ENCODE measurements at regions not wholly inside any gene's neighbourhood (a gene's known extent, or its start where the extent isn't known, plus 50 kb on each side); places are given as distances from the start of the nearest gene placed in this dataset.
"Not testable (repeated sequence)": the region's sequence is repeated elsewhere in the genome, so short reads cannot be mapped to it uniquely, and the experiment has no call there.

DNA sequence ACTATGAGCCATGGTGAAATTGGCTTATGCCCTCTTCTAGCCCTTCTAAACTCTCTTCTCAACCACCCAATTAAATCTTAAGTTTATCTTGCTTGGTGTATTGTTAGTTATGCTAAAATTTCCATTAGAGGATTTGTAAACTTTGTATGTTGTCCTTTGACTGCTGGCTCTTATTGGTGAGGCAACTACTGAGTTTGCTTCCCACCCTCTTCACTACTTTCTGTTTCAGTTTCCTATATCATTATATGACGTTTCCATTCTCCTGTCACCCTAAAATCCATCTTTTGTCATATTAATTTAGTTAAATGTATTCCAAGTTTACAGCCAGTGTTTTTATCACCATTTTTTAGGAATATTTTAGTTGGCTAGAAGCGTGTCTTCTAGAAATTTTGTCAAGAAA lies 80.9 kb upstream of the VWC2 start:
- DNase-seq = no peak

DNA sequence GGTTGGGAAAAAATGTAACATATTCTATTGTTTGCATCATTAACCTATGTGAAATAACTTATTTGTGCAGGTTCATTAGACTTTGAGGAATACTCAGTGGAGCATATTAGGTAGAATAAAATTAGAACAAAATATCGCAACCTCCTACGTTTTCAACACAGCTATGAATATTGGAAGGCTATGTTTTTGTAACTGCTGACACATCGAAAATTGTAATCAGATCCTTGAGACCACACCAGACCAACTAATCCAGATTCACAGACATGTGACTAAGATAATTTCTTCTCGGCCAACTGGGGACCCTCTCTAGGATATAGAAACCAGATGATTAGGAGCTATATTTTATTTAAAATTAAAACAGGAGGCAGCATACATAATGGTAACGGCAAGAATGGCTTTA lies 77.5 kb upstream of the VWC2 start:
- no peak for DNase-seq

DNA sequence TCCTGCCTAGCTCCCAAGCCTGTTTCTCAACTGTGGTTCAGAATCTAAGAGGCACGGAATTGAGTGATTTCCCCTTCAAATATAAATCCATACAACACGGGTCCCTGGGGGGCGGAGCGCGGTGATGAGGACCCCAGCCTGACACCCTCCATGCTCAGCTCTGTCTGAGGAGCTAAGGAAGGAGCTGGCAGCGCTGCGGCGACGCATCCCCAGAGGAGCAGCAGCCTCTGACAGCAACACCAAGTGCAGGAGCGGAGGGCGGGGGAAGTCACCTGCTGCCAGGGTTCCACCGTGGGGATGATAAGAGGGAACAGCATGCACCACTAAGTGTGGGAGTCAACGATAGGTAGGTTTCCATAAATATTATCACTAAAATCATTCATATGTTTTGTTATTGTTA lies 72.6 kb upstream of the VWC2 start:
- no peak for DNase-seq

DNA sequence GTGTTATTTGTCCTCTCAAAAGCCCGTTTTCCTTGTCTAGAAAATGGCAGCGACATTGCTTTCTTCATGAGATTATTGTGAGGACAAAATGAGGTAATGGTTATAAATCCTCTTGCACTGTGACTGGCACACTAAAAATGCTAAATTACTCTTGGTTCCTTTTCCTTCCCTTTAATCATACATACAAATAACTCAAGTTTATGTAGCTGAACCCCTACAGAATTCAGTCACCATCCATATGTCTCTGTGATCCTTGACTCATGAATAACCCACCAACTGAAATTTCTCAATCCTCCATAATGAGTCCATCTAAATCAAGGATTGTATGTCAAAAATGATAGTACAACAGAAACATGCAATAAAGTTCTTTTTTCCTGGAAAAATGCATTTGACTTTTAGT lies 71.3 kb upstream of the VWC2 start:
- DNase-seq = no peak

DNA sequence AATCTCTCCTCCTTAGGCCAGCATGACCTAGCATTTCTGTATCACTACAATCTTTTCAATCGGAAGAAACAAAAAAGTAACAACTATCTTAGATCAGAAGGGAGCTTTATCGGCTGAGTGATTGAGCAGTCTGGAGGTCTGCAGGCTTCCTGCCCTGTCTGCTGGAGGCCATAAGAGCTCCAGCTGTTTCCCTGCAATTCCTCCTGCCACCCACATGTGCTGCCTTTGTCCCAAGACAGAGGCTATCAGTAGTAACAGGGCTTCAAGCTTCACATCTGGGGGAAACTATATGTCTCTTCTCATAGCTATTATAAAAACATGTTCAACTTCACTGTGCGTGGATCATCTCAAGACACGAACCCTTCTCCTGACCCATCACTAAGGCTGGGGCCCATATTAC lies 70.1 kb upstream of the VWC2 start:
- no peak for DNase-seq

DNA sequence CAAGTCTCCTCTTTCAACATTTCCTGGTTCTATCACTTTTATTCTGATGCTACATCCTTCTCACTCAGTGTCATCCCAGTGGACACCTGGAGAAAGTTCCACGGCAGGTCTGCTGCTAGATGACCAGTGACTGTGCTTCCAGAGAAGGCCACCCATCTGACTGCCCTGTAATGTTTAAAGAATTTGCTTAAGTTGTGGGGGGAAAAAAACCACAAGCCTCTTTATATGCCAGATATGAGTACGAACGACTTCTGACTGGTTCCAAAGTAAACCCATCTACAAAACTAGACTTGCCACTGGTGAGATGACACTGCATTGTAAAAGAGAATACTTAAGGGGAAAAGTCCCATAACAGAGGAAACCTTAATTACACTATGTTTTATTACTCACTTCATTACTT lies 69.6 kb upstream of the VWC2 start:
- DNase-seq = no peak

DNA sequence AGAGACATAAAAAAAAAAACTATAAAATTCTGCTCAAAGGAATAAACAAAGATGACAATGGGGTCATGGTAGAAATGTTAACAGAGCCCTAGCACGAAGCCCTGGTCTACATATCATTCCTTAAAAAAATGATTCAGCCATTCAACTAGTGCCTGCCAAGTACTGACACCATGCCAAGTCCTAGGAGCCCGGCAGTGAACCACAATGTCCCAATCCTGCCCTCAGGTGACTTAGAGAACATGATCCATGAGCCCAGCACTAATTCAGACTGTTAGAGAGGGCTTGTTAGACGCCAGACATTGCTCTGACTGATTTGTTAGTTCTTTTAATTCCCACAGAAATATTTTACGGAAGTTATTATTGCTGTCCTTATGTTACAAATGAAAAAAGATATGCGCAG lies 67.3 kb upstream of the VWC2 start:
- DNase-seq = no peak

DNA sequence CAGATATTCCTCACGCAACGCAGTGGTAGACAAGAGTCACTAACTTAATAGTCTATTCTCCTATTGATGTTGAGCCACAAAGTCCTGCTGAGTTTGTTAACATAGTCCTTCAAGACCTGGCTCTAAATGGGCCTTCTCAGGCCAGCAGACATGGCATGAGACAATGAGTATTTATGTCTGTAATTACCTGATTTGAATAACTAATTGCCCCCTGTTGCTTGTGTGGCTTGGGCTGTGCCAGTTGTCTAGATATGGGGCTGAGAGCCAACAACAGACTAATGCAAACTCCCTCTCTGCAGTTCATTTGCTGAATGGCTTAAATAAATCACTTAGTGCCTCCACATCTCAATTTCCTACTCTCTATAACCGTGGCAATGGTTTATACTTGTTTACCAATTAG lies 65.5 kb upstream of the VWC2 start:
- DNase-seq = no peak

DNA sequence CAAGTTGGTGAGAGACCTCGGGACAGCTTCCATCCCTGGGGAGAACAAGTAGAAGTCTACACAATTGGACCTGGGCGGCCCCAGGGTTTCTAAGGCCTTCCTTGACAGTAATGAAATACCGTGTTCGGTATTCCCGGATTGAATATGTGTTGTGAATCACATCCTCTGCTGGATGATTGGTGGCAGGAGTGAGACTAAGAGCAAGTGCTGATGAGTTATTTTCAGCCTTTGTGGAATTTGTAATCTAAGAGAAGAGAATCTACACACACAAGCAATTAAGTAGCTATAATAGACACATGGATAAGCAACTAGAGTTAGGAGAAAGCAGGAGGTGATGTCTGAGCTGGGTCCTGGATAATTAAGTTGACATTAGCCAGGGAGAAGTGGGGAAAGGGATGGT lies 64.8 kb upstream of the VWC2 start:
- DNase-seq = no peak

DNA sequence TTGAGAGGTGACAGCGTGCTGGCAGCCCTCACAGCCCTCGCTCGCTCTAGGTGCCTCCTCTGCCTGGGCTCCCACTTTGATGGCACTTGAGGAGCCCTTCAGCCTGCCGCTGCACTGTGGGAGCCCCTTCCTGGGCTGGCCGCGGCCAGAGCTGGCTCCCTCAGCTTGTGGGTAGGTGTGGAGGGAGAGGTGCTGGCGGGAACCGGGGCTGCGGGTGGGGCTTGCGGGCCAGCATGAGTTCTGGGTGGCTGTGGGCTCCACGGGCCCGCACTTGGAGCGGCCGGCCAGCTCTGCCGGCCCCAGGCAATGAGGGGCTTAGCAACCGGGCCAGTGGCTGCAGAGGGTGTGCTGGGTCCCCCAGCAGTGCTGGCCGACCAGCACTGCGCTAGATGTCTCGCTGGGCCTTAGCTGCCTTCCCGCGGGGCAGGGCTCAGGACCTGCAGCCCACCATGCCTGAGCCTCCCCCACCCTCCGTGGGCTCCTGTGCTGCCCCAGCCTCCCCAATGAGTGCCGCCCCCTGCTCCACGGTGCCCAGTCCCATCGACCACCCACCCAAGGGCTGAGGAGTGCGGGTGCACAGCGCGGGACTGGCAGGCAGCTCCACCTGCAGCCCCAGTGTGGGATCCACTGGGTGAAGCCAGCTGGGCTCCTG lies 62.2 kb upstream of the VWC2 start:
- not testable (repeated sequence) for DNase-seq

DNA sequence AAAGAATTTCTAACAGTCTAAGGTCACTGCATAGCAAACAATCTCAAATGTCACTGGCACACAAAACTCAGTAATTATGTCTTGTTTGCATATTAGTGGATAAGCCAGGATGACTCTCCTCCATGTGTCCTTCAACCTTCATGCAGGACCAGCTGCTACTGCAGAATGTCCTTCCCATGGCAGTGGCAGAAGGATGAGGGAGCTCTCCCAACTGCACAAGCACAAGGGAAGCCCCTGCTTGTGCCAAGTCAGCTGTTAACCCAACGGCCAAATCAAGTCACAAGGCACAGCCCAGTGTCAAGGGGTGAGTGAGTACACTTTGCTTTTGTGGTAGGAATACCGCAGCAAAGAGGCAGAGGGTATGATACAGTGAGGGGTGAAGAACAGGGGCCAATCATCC lies 59.3 kb upstream of the VWC2 start:
- DNase-seq = no peak

DNA sequence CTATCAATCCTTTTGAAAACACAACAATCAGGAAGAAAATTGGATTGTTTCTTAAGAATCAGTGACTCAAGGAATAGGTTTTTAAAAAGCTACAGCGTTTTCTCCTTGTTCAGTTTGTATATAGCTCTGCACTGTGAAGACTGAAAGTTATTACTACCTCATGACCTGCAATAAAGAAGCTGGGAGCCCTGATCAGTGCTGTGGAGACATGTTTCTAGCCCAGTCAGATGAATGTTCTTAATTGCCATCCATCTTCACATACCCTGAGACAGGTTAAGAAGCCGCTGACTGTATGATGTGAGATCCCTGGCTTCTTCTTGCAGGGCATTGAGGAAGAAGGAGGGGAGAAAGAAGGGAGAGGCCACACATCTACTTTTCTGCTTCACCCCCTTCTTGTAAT lies 58.0 kb upstream of the VWC2 start:
- DNase-seq = no peak

DNA sequence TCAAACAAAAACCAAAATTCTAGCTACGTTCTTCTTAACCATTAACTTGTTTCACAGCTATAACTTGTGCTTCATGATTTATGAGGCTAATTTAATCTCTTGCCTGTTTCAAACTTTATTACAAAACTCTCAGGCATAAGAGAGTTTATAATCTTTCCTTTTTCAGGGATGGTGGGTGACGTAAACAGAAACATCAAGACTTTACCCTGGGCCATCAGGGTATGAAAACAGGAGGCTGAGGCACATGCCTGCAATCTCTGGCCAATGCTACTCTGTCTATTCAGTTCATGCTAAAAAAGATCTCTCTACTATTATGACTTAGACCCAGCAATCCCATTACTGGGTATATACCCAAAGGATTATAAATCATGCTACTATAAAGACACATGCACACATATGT lies 55.9 kb upstream of the VWC2 start:
- no peak for DNase-seq

DNA sequence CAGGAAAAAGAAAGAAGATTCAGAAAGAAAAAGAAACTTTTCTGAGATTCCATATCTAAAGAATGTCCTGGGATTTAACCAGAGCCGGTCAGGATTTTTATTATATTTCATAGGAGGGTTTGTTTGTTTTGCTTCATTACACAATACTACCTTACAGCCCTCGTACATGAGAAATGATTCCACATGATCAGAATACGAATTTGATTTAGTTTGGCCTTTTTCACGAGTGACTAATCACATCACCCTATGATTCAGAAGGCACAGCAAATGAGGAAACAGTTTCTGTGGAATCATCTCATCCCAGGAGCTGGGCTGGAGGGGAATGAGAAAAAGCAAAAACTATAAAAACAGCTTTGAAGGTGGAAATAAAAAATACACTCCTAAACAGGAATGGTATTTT lies 54.7 kb upstream of the VWC2 start:
- DNase-seq = no peak

DNA sequence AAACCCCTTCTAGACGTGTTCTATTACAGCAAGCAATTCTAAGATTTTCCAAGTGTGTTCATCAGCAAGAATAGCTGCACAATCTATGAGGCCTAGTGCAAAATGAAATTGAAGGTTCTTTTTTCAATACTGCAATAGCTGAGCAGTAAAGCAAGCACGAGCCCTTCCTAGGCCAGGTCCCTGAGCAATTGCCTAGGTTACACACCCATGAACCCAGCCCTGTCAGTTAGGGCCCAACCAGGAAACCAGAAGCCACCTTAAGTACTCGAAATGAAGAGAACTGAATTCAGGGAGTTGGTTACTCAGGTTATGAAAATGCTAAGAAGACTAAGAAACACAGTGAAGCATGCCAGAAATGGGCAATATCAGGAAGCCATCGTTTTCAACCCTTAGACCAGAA lies 52.0 kb upstream of the VWC2 start:
- DNase-seq = no peak
